Natural killer cell treated with Interleukin-12 subunit alpha and Interleukin-12 subunit beta and Interleukin-15 and Interleukin-18, amount 100 ng/mL, for 72 hours (primary cell): ENCODE measurements at regions not wholly inside any gene's neighbourhood (a gene's known extent, or its start where the extent isn't known, plus 50 kb on each side); places are given as distances from the start of the nearest gene placed in this dataset.

Experiments used
- ATAC-seq, 2 donors: fragments of 150-1000 bp; cut with Tn5 transposase in 1 of 2; sonication (Bioruptor Pico), chemical (Tn5 transposase) in 1 of 2; 2 replicates each; pipeline ENCODE4 v1.10.0; 2021
- DNase-seq: peaks from one replicate; pipeline ENCODE4 v3.0.0; 2022; ENCODE audit warnings: low spot score
- H3K27ac Mint-ChIP-seq, 2 donors: 1 replicate in 1 of 2; 2 replicates in 1 of 2; pipeline ENCODE4 v1.8.0; 2022; ENCODE audit warnings: mixed read lengths in 2 of 2, mild to moderate bottlenecking in 1 of 2, moderate library complexity in 1 of 2
- H3K27me3 Mint-ChIP-seq, 2 donors: 1 replicate in 1 of 2; 2 replicates in 1 of 2; pipeline ENCODE4 v1.8.0; 2022; ENCODE audit warnings: mixed read lengths in 2 of 2
- H3K36me3 Mint-ChIP-seq: one replicate; pipeline ENCODE4 v1.8.0; 2022; ENCODE audit warnings: mixed read lengths
- H3K4me1 Mint-ChIP-seq, 2 donors: 1 replicate in 1 of 2; 2 replicates in 1 of 2; pipeline ENCODE4 v1.8.0; 2022; ENCODE audit warnings: low read depth in 2 of 2, mixed read lengths in 2 of 2, mild to moderate bottlenecking in 1 of 2
- H3K4me3 Mint-ChIP-seq: one replicate; pipeline ENCODE4 v1.8.0; 2022; ENCODE audit warnings: mixed read lengths
- H3K9me3 Mint-ChIP-seq: 2 replicates; pipeline ENCODE4 v1.8.0; 2022; ENCODE audit warnings: mixed read lengths

GRCh38 chr18:40929399-40929798 lies 1025.6 kb upstream of the PIK3C3 start:
- no peaks in the 10 kb centered on the region for H3K36me3 Mint-ChIP-seq
- ATAC-seq, result no peak

GRCh38 chr18:40926679-40927078 lies 1028.4 kb upstream of the PIK3C3 start:
- ATAC-seq (no peak), DNase-seq (no peak)
- Mint-ChIP-seq H3K27ac (no peak overlapping the region), H3K27me3 (no peaks in the 10 kb centered on the region), H3K9me3 (peaks cover 11% of the 10 kb centered on the region), H3K4me3 (no peak overlapping the region), H3K4me1 (no peaks in the 10 kb centered on the region), H3K36me3 (no peaks in the 10 kb centered on the region)

More at GRCh38 chr18:40929399-40929798, 1025.6 kb upstream of the PIK3C3 start:
- DNase-seq, result no peak
- H3K9me3 Mint-ChIP-seq, result peaks cover 7% of the 10 kb centered on the region
- no peaks in the 10 kb centered on the region for H3K27me3 Mint-ChIP-seq
- no peak overlapping the region for H3K27ac Mint-ChIP-seq
- H3K4me1 Mint-ChIP-seq, result no peaks in the 10 kb centered on the region
- H3K4me3 Mint-ChIP-seq, result no peak overlapping the region

GRCh38 chr18:40925071-40925541 lies 1029.9 kb upstream of the PIK3C3 start:
- Mint-ChIP-seq H3K36me3 (no peaks in the 10 kb centered on the region), H3K4me3 (no peak overlapping the region), H3K27me3 (no peaks in the 10 kb centered on the region), H3K27ac (no peak overlapping the region), H3K9me3 (peaks cover 11% of the 10 kb centered on the region), H3K4me1 (no peaks in the 10 kb centered on the region)
- no peak for ATAC-seq
- no peak for DNase-seq

- DNase-seq (no peak), ATAC-seq (no peak)
- Mint-ChIP-seq H3K4me1 (no peaks in the 10 kb centered on the region), H3K27ac (no peak overlapping the region), H3K36me3 (no peaks in the 10 kb centered on the region), H3K9me3 (peaks cover 12% of the 10 kb centered on the region), H3K27me3 (no peaks in the 10 kb centered on the region), H3K4me3 (no peak overlapping the region)
These were observed 1033.0 kb upstream of the PIK3C3 start for GRCh38 chr18:40921845-40922629.

- H3K4me1 Mint-ChIP-seq, result no peaks in the 10 kb centered on the region
- H3K27ac Mint-ChIP-seq, result no peak overlapping the region
These were observed 1038.0 kb upstream of the PIK3C3 start for GRCh38 chr18:40917056-40917455.

GRCh38 chr18:40915724-40916123 lies 1039.3 kb upstream of the PIK3C3 start:
- no peak overlapping the region for H3K27ac Mint-ChIP-seq
- peaks cover 10% of the 10 kb centered on the region for H3K9me3 Mint-ChIP-seq
- H3K27me3 Mint-ChIP-seq, result no peaks in the 10 kb centered on the region
- no peak overlapping the region for H3K4me3 Mint-ChIP-seq
- DNase-seq, result no peak
- no peaks in the 10 kb centered on the region for H3K4me1 Mint-ChIP-seq
- ATAC-seq, result no peak
- H3K36me3 Mint-ChIP-seq, result no peaks in the 10 kb centered on the region

More at GRCh38 chr18:40917056-40917455, 1038.0 kb upstream of the PIK3C3 start:
- Mint-ChIP-seq H3K4me3 (no peak overlapping the region), H3K27me3 (no peaks in the 10 kb centered on the region), H3K36me3 (no peaks in the 10 kb centered on the region), H3K9me3 (peaks cover 10% of the 10 kb centered on the region)
- DNase-seq, result no peak
- ATAC-seq, result no peak

- Mint-ChIP-seq H3K9me3 (peaks cover 20% of the 10 kb centered on the region), H3K4me1 (no peaks in the 10 kb centered on the region), H3K27ac (no peak overlapping the region), H3K4me3 (no peak overlapping the region), H3K36me3 (no peaks in the 10 kb centered on the region), H3K27me3 (no peaks in the 10 kb centered on the region)
- no peak for ATAC-seq
- DNase-seq, result no peak
These were observed 1043.3 kb upstream of the PIK3C3 start for GRCh38 chr18:40911582-40912254.

- Mint-ChIP-seq H3K9me3 (peaks cover 18% of the 10 kb centered on the region), H3K27me3 (no peaks in the 10 kb centered on the region), H3K27ac (no peak overlapping the region), H3K4me3 (no peak overlapping the region), H3K4me1 (no peaks in the 10 kb centered on the region), H3K36me3 (no peaks in the 10 kb centered on the region)
- DNase-seq, result no peak
- no peak for ATAC-seq
These were observed 1044.0 kb upstream of the PIK3C3 start for GRCh38 chr18:40911041-40911440.

GRCh38 chr18:40907842-40908241 lies 1047.2 kb upstream of the PIK3C3 start:
- no peak overlapping the region for H3K27ac Mint-ChIP-seq
- ATAC-seq (no peak), DNase-seq (no peak)
- H3K36me3 Mint-ChIP-seq, result no peaks in the 10 kb centered on the region
- no peak overlapping the region for H3K4me3 Mint-ChIP-seq
- H3K27me3 Mint-ChIP-seq, result no peaks in the 10 kb centered on the region
- peaks cover 13% of the 10 kb centered on the region for H3K9me3 Mint-ChIP-seq
- no peaks in the 10 kb centered on the region for H3K4me1 Mint-ChIP-seq

GRCh38 chr18:40904295-40904694 lies 1050.7 kb upstream of the PIK3C3 start:
- H3K4me1 Mint-ChIP-seq, result no peaks in the 10 kb centered on the region
- H3K27ac Mint-ChIP-seq, result no peak overlapping the region
- DNase-seq, result no peak
- H3K36me3 Mint-ChIP-seq, result no peaks in the 10 kb centered on the region
- peaks cover 16% of the 10 kb centered on the region for H3K9me3 Mint-ChIP-seq
- no peak for ATAC-seq
- no peak overlapping the region for H3K4me3 Mint-ChIP-seq
- no peaks in the 10 kb centered on the region for H3K27me3 Mint-ChIP-seq

GRCh38 chr18:40902436-40902835 lies 1052.6 kb upstream of the PIK3C3 start:
- H3K27ac Mint-ChIP-seq, result no peak overlapping the region
- ATAC-seq, result no peak
- peaks cover 12% of the 10 kb centered on the region for H3K9me3 Mint-ChIP-seq
- H3K4me3 Mint-ChIP-seq, result no peak overlapping the region
- H3K4me1 Mint-ChIP-seq, result no peaks in the 10 kb centered on the region
- H3K27me3 Mint-ChIP-seq, result no peaks in the 10 kb centered on the region
- DNase-seq, result no peak
- H3K36me3 Mint-ChIP-seq, result peaks cover 2% of the 10 kb centered on the region

GRCh38 chr18:40897884-40898283 lies 1057.2 kb upstream of the PIK3C3 start:
- H3K27ac Mint-ChIP-seq, result no peak overlapping the region
- H3K27me3 Mint-ChIP-seq, result no peaks in the 10 kb centered on the region
- ATAC-seq (no peak), DNase-seq (no peak)
- peaks cover 6% of the 10 kb centered on the region for H3K36me3 Mint-ChIP-seq
- H3K9me3 Mint-ChIP-seq, result peaks cover 26% of the 10 kb centered on the region
- H3K4me1 Mint-ChIP-seq, result no peaks in the 10 kb centered on the region
- H3K4me3 Mint-ChIP-seq, result no peak overlapping the region

GRCh38 chr18:40883271-40883670 lies 1071.8 kb upstream of the PIK3C3 start:
- Mint-ChIP-seq H3K9me3 (peaks cover 15% of the 10 kb centered on the region), H3K27me3 (no peaks in the 10 kb centered on the region), H3K4me1 (no peaks in the 10 kb centered on the region), H3K27ac (no peak overlapping the region), H3K4me3 (no peak overlapping the region), H3K36me3 (no peaks in the 10 kb centered on the region)
- no peak for DNase-seq
- ATAC-seq, result no peak

- Mint-ChIP-seq H3K36me3 (no peaks in the 10 kb centered on the region), H3K27me3 (no peaks in the 10 kb centered on the region), H3K9me3 (peaks cover 9% of the 10 kb centered on the region), H3K27ac (no peak overlapping the region), H3K4me3 (no peak overlapping the region), H3K4me1 (no peaks in the 10 kb centered on the region)
- DNase-seq, result no peak
- ATAC-seq, result no peak
These were observed 1072.6 kb upstream of the PIK3C3 start for GRCh38 chr18:40882468-40882867.
